ENCODE measurements at regions not wholly inside any gene's neighbourhood (a gene's known extent, or its start where the extent isn't known, plus 50 kb on each side); places are given as distances from the start of the nearest gene placed in this dataset.

- H3K4me1 Mint-ChIP-seq (ENCODE audit: unreplicated experiment) = no peaks in the 10 kb centered on the region
- peaks cover 6% of the 10 kb centered on the region for H3K27me3 Mint-ChIP-seq (ENCODE audit: unreplicated experiment)
- H3K27ac Mint-ChIP-seq (ENCODE audit: unreplicated experiment) = no peak overlapping the region
- DNase-seq (ENCODE audit: extremely low spot score, unreplicated experiment) = no peak
- no peak for TF ChIP-seq CTCF (IDR thresholded peaks at IDR 0.05)
- H3K4me3 Mint-ChIP-seq (ENCODE audit: unreplicated experiment) = no peak overlapping the region
- H3K9me3 Mint-ChIP-seq (ENCODE audit: unreplicated experiment) = no peaks in the 10 kb centered on the region
- H3K36me3 Mint-ChIP-seq (ENCODE audit: unreplicated experiment) = no peaks in the 10 kb centered on the region
These were observed 78.1 kb upstream of the RET start for GRCh38 chr10:42998481-42999384.

GRCh38 chr10:42999385-43000020 is 77.4 kb upstream of the RET start:
- no peak overlapping the region for H3K4me3 Mint-ChIP-seq (ENCODE audit: unreplicated experiment)
- no peaks in the 10 kb centered on the region for H3K4me1 Mint-ChIP-seq (ENCODE audit: unreplicated experiment)
- no peaks in the 10 kb centered on the region for H3K9me3 Mint-ChIP-seq (ENCODE audit: unreplicated experiment)
- H3K27ac Mint-ChIP-seq (ENCODE audit: unreplicated experiment) = no peak overlapping the region
- no peak for TF ChIP-seq CTCF (IDR thresholded peaks at IDR 0.05)
- H3K36me3 Mint-ChIP-seq (ENCODE audit: unreplicated experiment) = no peaks in the 10 kb centered on the region
- H3K27me3 Mint-ChIP-seq (ENCODE audit: unreplicated experiment) = peaks cover 3% of the 10 kb centered on the region
- DNase-seq (ENCODE audit: extremely low spot score, unreplicated experiment) = no peak

- DNase-seq (ENCODE audit: extremely low spot score, unreplicated experiment) = no peak
- Mint-ChIP-seq H3K9me3 (ENCODE audit: unreplicated experiment) (no peaks in the 10 kb centered on the region), H3K27me3 (ENCODE audit: unreplicated experiment) (peaks cover under 1% of the 10 kb centered on the region), H3K36me3 (ENCODE audit: unreplicated experiment) (no peaks in the 10 kb centered on the region), H3K4me1 (ENCODE audit: unreplicated experiment) (no peaks in the 10 kb centered on the region), H3K27ac (ENCODE audit: unreplicated experiment) (no peak overlapping the region), H3K4me3 (ENCODE audit: unreplicated experiment) (no peak overlapping the region)
- no peak for TF ChIP-seq CTCF (IDR thresholded peaks at IDR 0.05)
These were observed 76.9 kb upstream of the RET start for GRCh38 chr10:43000021-43000411.

DNA sequence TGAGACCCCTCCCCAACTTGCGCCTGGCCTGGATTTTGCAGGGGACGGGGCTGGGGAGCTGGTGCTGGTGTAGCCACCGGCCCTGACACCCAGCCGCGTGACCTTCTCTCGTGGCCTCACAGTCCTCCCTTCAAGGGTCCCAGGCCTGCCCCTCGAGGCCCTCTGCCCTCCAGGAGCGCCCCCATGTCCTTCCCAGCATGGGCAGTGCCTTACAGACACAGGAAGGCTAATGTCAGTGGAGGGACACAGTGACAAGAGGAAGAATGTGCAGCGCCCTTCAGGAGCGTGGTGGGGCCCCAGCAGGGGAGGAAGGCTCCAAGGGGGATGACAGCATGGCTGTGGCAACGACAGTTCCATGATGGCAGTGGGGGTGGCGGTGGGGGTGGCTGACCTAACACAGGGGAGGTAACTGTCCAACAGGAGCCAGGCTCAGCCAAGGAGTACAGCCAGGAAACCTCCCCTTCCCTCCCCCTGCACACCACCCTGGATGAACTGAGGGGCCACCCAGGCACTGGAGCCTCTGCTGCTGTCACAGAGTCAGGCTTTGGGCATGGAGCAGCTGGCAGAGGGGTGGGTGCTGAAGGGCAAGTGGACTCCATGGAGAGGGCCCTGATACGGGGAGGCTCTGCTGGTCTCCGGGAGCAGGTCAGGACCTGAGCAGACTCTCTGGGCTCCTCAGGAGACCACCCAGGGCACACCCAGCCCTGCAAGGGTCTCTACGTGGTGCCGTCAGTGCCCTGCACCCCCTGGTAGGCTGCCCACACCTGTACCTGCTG is 76.0 kb upstream of the RET start:
- TF ChIP-seq CTCF (IDR thresholded peaks at IDR 0.05) = no peak
- Mint-ChIP-seq H3K36me3 (ENCODE audit: unreplicated experiment) (no peaks in the 10 kb centered on the region), H3K4me3 (ENCODE audit: unreplicated experiment) (no peak overlapping the region), H3K4me1 (ENCODE audit: unreplicated experiment) (no peaks in the 10 kb centered on the region), H3K9me3 (ENCODE audit: unreplicated experiment) (no peaks in the 10 kb centered on the region), H3K27ac (ENCODE audit: unreplicated experiment) (no peak overlapping the region), H3K27me3 (ENCODE audit: unreplicated experiment) (peaks cover 5% of the 10 kb centered on the region)
- DNase-seq (ENCODE audit: extremely low spot score, unreplicated experiment) = no peak

DNA sequence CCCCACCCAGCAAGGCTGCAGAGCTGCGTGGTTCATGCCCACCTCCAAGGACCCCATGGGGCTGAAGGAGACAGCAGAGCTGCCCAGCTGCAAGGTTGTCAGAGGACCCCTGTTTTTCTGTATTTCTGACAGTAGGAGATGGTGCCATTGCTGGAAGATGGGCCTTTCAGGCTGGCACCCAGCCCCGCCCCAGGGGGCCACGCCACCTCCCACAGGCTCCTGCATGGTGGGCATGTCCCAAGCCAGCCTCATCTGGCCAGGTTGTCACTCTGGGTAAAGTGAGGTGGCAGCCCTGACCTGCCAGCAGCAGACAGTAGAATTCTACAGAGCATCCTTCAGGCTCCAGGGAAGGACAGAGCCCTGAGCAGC is 75.5 kb upstream of the RET start:
- Mint-ChIP-seq H3K9me3 (ENCODE audit: unreplicated experiment) (no peaks in the 10 kb centered on the region), H3K4me3 (ENCODE audit: unreplicated experiment) (no peak overlapping the region), H3K4me1 (ENCODE audit: unreplicated experiment) (no peaks in the 10 kb centered on the region), H3K27me3 (ENCODE audit: unreplicated experiment) (peaks cover 10% of the 10 kb centered on the region), H3K36me3 (ENCODE audit: unreplicated experiment) (no peaks in the 10 kb centered on the region), H3K27ac (ENCODE audit: unreplicated experiment) (no peak overlapping the region)
- TF ChIP-seq CTCF (IDR thresholded peaks at IDR 0.05) = no peak
- DNase-seq (ENCODE audit: extremely low spot score, unreplicated experiment) = no peak
